ENCODE measurements at regions not wholly inside any gene's neighbourhood (a gene's known extent, or its start where the extent isn't known, plus 50 kb on each side); places are given as distances from the start of the nearest gene placed in this dataset.

- TF ChIP-seq, protein P1, sequence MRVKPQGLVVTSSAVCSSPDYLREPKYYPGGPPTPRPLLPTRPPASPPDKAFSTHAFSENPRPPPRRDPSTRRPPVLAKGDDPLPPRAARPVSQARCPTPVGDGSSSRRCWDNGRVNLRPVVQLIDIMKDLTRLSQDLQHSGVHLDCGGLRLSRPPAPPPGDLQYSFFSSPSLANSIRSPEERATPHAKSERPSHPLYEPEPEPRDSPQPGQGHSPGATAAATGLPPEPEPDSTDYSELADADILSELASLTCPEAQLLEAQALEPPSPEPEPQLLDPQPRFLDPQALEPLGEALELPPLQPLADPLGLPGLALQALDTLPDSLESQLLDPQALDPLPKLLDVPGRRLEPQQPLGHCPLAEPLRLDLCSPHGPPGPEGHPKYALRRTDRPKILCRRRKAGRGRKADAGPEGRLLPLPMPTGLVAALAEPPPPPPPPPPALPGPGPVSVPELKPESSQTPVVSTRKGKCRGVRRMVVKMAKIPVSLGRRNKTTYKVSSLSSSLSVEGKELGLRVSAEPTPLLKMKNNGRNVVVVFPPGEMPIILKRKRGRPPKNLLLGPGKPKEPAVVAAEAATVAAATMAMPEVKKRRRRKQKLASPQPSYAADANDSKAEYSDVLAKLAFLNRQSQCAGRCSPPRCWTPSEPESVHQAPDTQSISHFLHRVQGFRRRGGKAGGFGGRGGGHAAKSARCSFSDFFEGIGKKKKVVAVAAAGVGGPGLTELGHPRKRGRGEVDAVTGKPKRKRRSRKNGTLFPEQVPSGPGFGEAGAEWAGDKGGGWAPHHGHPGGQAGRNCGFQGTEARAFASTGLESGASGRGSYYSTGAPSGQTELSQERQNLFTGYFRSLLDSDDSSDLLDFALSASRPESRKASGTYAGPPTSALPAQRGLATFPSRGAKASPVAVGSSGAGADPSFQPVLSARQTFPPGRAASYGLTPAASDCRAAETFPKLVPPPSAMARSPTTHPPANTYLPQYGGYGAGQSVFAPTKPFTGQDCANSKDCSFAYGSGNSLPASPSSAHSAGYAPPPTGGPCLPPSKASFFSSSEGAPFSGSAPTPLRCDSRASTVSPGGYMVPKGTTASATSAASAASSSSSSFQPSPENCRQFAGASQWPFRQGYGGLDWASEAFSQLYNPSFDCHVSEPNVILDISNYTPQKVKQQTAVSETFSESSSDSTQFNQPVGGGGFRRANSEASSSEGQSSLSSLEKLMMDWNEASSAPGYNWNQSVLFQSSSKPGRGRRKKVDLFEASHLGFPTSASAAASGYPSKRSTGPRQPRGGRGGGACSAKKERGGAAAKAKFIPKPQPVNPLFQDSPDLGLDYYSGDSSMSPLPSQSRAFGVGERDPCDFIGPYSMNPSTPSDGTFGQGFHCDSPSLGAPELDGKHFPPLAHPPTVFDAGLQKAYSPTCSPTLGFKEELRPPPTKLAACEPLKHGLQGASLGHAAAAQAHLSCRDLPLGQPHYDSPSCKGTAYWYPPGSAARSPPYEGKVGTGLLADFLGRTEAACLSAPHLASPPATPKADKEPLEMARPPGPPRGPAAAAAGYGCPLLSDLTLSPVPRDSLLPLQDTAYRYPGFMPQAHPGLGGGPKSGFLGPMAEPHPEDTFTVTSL (CRISPR knock-in tag; IDR thresholded peaks at IDR 0.05; ENCODE audit: borderline replicate concordance) = peak; percentile 37; the same call in 1 of the 2 replicates
- TF ChIP-seq, protein P2, sequence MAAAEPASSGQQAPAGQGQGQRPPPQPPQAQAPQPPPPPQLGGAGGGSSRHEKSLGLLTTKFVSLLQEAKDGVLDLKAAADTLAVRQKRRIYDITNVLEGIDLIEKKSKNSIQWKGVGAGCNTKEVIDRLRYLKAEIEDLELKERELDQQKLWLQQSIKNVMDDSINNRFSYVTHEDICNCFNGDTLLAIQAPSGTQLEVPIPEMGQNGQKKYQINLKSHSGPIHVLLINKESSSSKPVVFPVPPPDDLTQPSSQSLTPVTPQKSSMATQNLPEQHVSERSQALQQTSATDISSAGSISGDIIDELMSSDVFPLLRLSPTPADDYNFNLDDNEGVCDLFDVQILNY (CRISPR knock-in tag; conservative IDR thresholded peaks at IDR 0.05) = no peak
- TF ChIP-seq, protein P3, sequence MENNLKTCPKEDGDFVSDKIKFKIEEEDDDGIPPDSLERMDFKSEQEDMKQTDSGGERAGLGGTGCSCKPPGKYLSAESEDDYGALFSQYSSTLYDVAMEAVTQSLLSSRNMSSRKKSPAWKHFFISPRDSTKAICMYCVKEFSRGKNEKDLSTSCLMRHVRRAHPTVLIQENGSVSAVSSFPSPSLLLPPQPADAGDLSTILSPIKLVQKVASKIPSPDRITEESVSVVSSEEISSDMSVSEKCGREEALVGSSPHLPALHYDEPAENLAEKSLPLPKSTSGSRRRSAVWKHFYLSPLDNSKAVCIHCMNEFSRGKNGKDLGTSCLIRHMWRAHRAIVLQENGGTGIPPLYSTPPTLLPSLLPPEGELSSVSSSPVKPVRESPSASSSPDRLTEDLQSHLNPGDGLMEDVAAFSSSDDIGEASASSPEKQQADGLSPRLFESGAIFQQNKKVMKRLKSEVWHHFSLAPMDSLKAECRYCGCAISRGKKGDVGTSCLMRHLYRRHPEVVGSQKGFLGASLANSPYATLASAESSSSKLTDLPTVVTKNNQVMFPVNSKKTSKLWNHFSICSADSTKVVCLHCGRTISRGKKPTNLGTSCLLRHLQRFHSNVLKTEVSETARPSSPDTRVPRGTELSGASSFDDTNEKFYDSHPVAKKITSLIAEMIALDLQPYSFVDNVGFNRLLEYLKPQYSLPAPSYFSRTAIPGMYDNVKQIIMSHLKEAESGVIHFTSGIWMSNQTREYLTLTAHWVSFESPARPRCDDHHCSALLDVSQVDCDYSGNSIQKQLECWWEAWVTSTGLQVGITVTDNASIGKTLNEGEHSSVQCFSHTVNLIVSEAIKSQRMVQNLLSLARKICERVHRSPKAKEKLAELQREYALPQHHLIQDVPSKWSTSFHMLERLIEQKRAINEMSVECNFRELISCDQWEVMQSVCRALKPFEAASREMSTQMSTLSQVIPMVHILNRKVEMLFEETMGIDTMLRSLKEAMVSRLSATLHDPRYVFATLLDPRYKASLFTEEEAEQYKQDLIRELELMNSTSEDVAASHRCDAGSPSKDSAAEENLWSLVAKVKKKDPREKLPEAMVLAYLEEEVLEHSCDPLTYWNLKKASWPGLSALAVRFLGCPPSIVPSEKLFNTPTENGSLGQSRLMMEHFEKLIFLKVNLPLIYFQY (CRISPR knock-in tag; IDR thresholded peaks at IDR 0.05; ENCODE audit: borderline replicate concordance) = no peak; the same call in 1 of the 2 replicates
- TF ChIP-seq ZNF20 (CRISPR knock-in tag; IDR thresholded peaks at IDR 0.05) = no peak
- no peak for TF ChIP-seq REL (CRISPR knock-in tag; conservative IDR thresholded peaks at IDR 0.05)
- no peak; the same call in 1 of the 2 replicates for TF ChIP-seq ZNF33A (CRISPR knock-in tag; IDR thresholded peaks at IDR 0.05; ENCODE audit: borderline replicate concordance)
- no peak for TF ChIP-seq ZNF446 (CRISPR knock-in tag; IDR thresholded peaks at IDR 0.05)
- TF ChIP-seq ZNF580 (CRISPR knock-in tag; IDR thresholded peaks at IDR 0.05; ENCODE audit: borderline replicate concordance, low read depth) = no peak
- no peak for TF ChIP-seq SP1 (IDR thresholded peaks at IDR 0.05)
- no peak for TF ChIP-seq SP1 (CRISPR knock-in tag; IDR thresholded peaks at IDR 0.05)
- no peak for TF ChIP-seq TBX3 (IDR thresholded peaks at IDR 0.05; ENCODE audit: borderline replicate concordance)
- 0 out of 2 replicates have a peak, but pooled peaks have one; percentile 46 for TF ChIP-seq ZBTB7B (CRISPR knock-in tag; IDR thresholded peaks at IDR 0.05)
- TF ChIP-seq PHF21A (CRISPR knock-in tag; IDR thresholded peaks at IDR 0.05) = peak; percentile 77
- TF ChIP-seq ZNF136 (CRISPR knock-in tag; IDR thresholded peaks at IDR 0.05; ENCODE audit: low read depth) = no peak
- no peak for TF ChIP-seq ZNF589 (CRISPR knock-in tag; conservative IDR thresholded peaks at IDR 0.05)
- TF ChIP-seq ZBTB20 (CRISPR knock-in tag; IDR thresholded peaks at IDR 0.05; ENCODE audit: borderline replicate concordance, low read depth) = peak; percentile 69; the same call in 1 of the 2 replicates
- TF ChIP-seq RFX5 (IDR thresholded peaks at IDR 0.05; ENCODE audit: low read depth, low read length) = no peak
Observed at GRCh38 chr14:106845286-106846087, 1319.1 kb downstream of the TMEM121 start (continued).

All from HepG2 (cell line).